ENCODE measurements at regions not wholly inside any gene's neighbourhood (a gene's known extent, or its start where the extent isn't known, plus 50 kb on each side); places are given as distances from the start of the nearest gene placed in this dataset.

GRCh38 chr20:24150406-24150805 is 161.8 kb upstream of the GGTLC1 start:
- TF ChIP-seq CTCF (IDR thresholded peaks at IDR 0.05; ENCODE audit: low read depth, low read length, missing input control): no peak
- no peak for TF ChIP-seq MAX (IDR thresholded peaks at IDR 0.05)
- no peak for TF ChIP-seq SP1 (IDR thresholded peaks at IDR 0.05)
- TF ChIP-seq REST (IDR thresholded peaks at IDR 0.05): no peak
- no peak for TF ChIP-seq JUND (IDR thresholded peaks at IDR 0.05)
